IMR-90 (cell line): ENCODE measurements at regions not wholly inside any gene's neighbourhood (a gene's known extent, or its start where the extent isn't known, plus 50 kb on each side); places are given as distances from the start of the nearest gene placed in this dataset.

Source experiments
- ATAC-seq: fragments of 200-7000 bp; cut with Tn5 transposase; 2 replicates; pipeline ENCODE4 v1.9.1; 2020; ENCODE audit warnings: low read depth, mild to moderate bottlenecking, moderate library complexity
- BruUV-seq: library from RNA; stranded (reverse); fragments of 400-500 nt; replicated peaks from 2 replicates; lab custom pipeline; 2021; lab: Mats Ljungman, UMichigan
- CTCF ChIA-PET: fragments of 300-600 bp; formaldehyde crosslinking; extraction: SDS; loops from one replicate; lab custom pipeline; 2021; ENCODE audit warnings: antibody characterized with exemption; lab: Yijun Ruan, JAX
- POLR2A ChIA-PET: fragments of 300-600 bp; sonication (Branson Sonifier 250); formaldehyde crosslinking; loops from one replicate; lab custom pipeline; 2022; ENCODE audit warnings: antibody characterized with exemption; ENCODE audit not compliant: unreplicated experiment; lab: Charles Lee
- DNase-seq: peaks from one replicate; pipeline ENCODE4 v3.0.0; 2013
- H2AFZ ChIP-seq: replicated peaks from 2 replicates; pipeline ENCODE3; 2013; ENCODE audit warnings: low read length, mild to moderate bottlenecking; ENCODE audit not compliant: poor library complexity
- H2AK5ac ChIP-seq: 2 replicates; pipeline ENCODE4 v1.6.1; 2013; ENCODE audit warnings: low read depth, low read length, inconsistent platforms
- H2AK9ac ChIP-seq: replicated peaks from 2 replicates; pipeline ENCODE3; 2013; ENCODE audit warnings: mild to moderate bottlenecking, low read depth, low read length, moderate library complexity; ENCODE audit not compliant: poor library complexity
- H2BK120ac ChIP-seq: 2 replicates; pipeline ENCODE4 v1.6.1; 2013; ENCODE audit warnings: low read depth, low read length, inconsistent platforms
- H2BK15ac ChIP-seq: 3 replicates; pipeline ENCODE4 v1.6.1; 2013; ENCODE audit warnings: low read depth, low read length, inconsistent platforms
- H2BK20ac ChIP-seq: 2 replicates; pipeline ENCODE4 v1.6.1; 2013; ENCODE audit warnings: low read depth, mild to moderate bottlenecking, inconsistent platforms, low read length, moderate library complexity
- H2BK5ac ChIP-seq: 2 replicates; pipeline ENCODE4 v1.6.1; 2013; ENCODE audit warnings: mild to moderate bottlenecking, low read depth, low read length, inconsistent platforms; ENCODE audit not compliant: poor library complexity, severe bottlenecking
- H3K14ac ChIP-seq: replicated peaks from 2 replicates; pipeline ENCODE4 v1.6.1; 2013; ENCODE audit warnings: low read depth, low read length, inconsistent platforms
- H3K18ac ChIP-seq: 2 replicates; pipeline ENCODE4 v1.6.1; 2013; ENCODE audit warnings: low read depth, low read length, control low read depth
- H3K23ac ChIP-seq: 2 replicates; pipeline ENCODE4 v1.6.1; 2013; ENCODE audit warnings: low read depth, low read length, inconsistent platforms
- H3K27ac ChIP-seq: 2 replicates; pipeline ENCODE4 v1.5.1; 2013; ENCODE audit warnings: mild to moderate bottlenecking, control low read depth, low read length; ENCODE audit not compliant: insufficient read depth
- H3K27me3 ChIP-seq: 2 replicates; pipeline ENCODE4 v1.6.1; 2013; ENCODE audit warnings: low read length; ENCODE audit not compliant: control insufficient read depth, insufficient read depth
- H3K36me3 ChIP-seq: 2 replicates; pipeline ENCODE4 v1.6.1; 2013; ENCODE audit warnings: low read length, mixed read lengths; ENCODE audit not compliant: control insufficient read depth, insufficient read depth
- H3K4ac ChIP-seq: 2 replicates; pipeline ENCODE4 v1.6.1; 2013; ENCODE audit warnings: low read depth, low read length, inconsistent platforms
- H3K4me1 ChIP-seq: 2 replicates; pipeline ENCODE4 v1.6.1; 2013; ENCODE audit warnings: low read length, mixed read lengths; ENCODE audit not compliant: control insufficient read depth, insufficient read depth
- H3K4me2 ChIP-seq: 2 replicates; pipeline ENCODE4 v1.6.1; 2013; ENCODE audit warnings: low read depth, mild to moderate bottlenecking, control low read depth, low read length, moderate library complexity
- H3K4me3 ChIP-seq: 2 replicates; pipeline ENCODE4 v1.5.1; 2013; ENCODE audit warnings: low read depth, mild to moderate bottlenecking, control low read depth, low read length, moderate library complexity; ENCODE audit not compliant: insufficient read depth
- H3K56ac ChIP-seq: 2 replicates; pipeline ENCODE4 v1.6.1; 2013; ENCODE audit warnings: low read length, inconsistent platforms; ENCODE audit not compliant: insufficient read depth; ENCODE audit errors: extremely low read depth
- H3K79me1 ChIP-seq, 2 experiments: 2 replicates each; pipeline ENCODE4 v1.6.1; 2013; ENCODE audit warnings: low read length in 2 of 2, inconsistent platforms in 1 of 2, low read depth in 1 of 2
- H3K9ac ChIP-seq: 2 replicates; pipeline ENCODE4 v1.6.1; 2013; ENCODE audit warnings: low read depth, low read length, control low read depth
- H3K9me1 ChIP-seq: 2 replicates; pipeline ENCODE4 v1.6.1; 2013; ENCODE audit warnings: low read length, inconsistent platforms; ENCODE audit not compliant: insufficient read depth
- H3K9me3 ChIP-seq: 2 replicates; pipeline ENCODE4 v1.6.1; 2013; ENCODE audit warnings: low read length; ENCODE audit not compliant: control insufficient read depth, insufficient read depth
- H4K20me1 ChIP-seq: 2 replicates; pipeline ENCODE4 v1.6.1; 2013; ENCODE audit warnings: low read length, inconsistent platforms; ENCODE audit not compliant: insufficient read depth
- H4K5ac ChIP-seq: 2 replicates; pipeline ENCODE4 v1.6.1; 2013; ENCODE audit warnings: mild to moderate bottlenecking, low read depth, low read length, control low read depth
- H4K8ac ChIP-seq, 2 experiments: 2 replicates each; pipeline ENCODE4 v1.6.1; 2013; ENCODE audit warnings: low read depth in 2 of 2, low read length in 2 of 2, control low read depth in 1 of 2, inconsistent platforms in 1 of 2
- H4K91ac ChIP-seq: 2 replicates; pipeline ENCODE4 v1.6.1; 2013; ENCODE audit warnings: low read depth, low read length, inconsistent platforms; ENCODE audit not compliant: insufficient read depth
- BHLHE40 ChIP-seq: fragments of 150-350 bp; IDR thresholded peaks from 2 replicates; pipeline ENCODE4 v1.6.1; 2016; ENCODE audit warnings: mild to moderate bottlenecking, low read depth, low read length
- CEBPB ChIP-seq: IDR thresholded peaks from 2 replicates; pipeline ENCODE4 v1.6.1; 2012; ENCODE audit warnings: low read depth, low read length, improper control_type of control experiment
- CHD1 ChIP-seq: IDR thresholded peaks from 2 replicates; pipeline ENCODE4 v1.6.1; 2012; ENCODE audit warnings: low read depth, low read length, improper control_type of control experiment
- CTCF ChIP-seq: conservative IDR thresholded peaks from 2 replicates; pipeline ENCODE4 v1.5.1; 2012; ENCODE audit warnings: mild to moderate bottlenecking, low read depth, low read length, improper control_type of control experiment
- FOS ChIP-seq: fragments of 150-350 bp; IDR thresholded peaks from 2 replicates; pipeline ENCODE4 v1.6.1; 2016; ENCODE audit warnings: low read depth, low read length
- MAFK ChIP-seq: IDR thresholded peaks from 2 replicates; pipeline ENCODE4 v1.6.1; 2012; ENCODE audit warnings: low read depth, low read length, improper control_type of control experiment
- MAZ ChIP-seq: IDR thresholded peaks from 2 replicates; pipeline ENCODE4 v1.6.1; 2012; ENCODE audit warnings: low read depth, mild to moderate bottlenecking, low read length, improper control_type of control experiment, moderate library complexity, borderline replicate concordance
- MXI1 ChIP-seq: IDR thresholded peaks from 2 replicates; pipeline ENCODE4 v1.6.1; 2012; ENCODE audit warnings: low read depth, mild to moderate bottlenecking, low read length, moderate library complexity, borderline replicate concordance
- NFE2L2 ChIP-seq: fragments of 150-350 bp; IDR thresholded peaks from 2 replicates; pipeline ENCODE4 v1.6.1; 2016; ENCODE audit warnings: low read depth, mild to moderate bottlenecking, low read length
- POLR2A ChIP-seq: IDR thresholded peaks from 2 replicates; pipeline ENCODE4 v1.6.1; 2012; ENCODE audit warnings: mild to moderate bottlenecking, low read depth, low read length
- RAD21 ChIP-seq: IDR thresholded peaks from 2 replicates; pipeline ENCODE4 v1.6.1; 2012; ENCODE audit warnings: low read length, improper control_type of control experiment
- RCOR1 ChIP-seq: IDR thresholded peaks from 2 replicates; pipeline ENCODE4 v1.6.1; 2012; ENCODE audit warnings: mild to moderate bottlenecking, low read length, improper control_type of control experiment; ENCODE audit not compliant: insufficient replicate concordance
- RFX5 ChIP-seq: IDR thresholded peaks from 2 replicates; pipeline ENCODE4 v1.8.0; 2012; ENCODE audit warnings: low read depth, mild to moderate bottlenecking, low read length, moderate library complexity
- SMC3 ChIP-seq: fragments of 150-350 bp; IDR thresholded peaks from 2 replicates; pipeline ENCODE4 v1.6.1; 2016; ENCODE audit warnings: low read depth, mild to moderate bottlenecking, antibody characterized with exemption, low read length, moderate library complexity
- WGBS, 2 experiments: methylation state at CpG; one replicate each; pipeline versions ENCODE4 v1.1.5 to v1.1.7; 2013; ENCODE audit warnings: missing lambda C conversion rate in 2 of 2; ENCODE audit not compliant: insufficient read length in 1 of 2; ENCODE audit errors: extremely low coverage in 2 of 2; 5-methylcytosine and 5-hydroxymethylcytosine counted together
- dilution Hi-C: fragments of 300-500 bp; cut with HindIII; formaldehyde crosslinking; loops from one replicate; pipeline ENCODE4 v1.14.3; 2018; ENCODE audit warnings: low sequenced_read_pairs; ENCODE audit not compliant: unreplicated experiment
- in situ Hi-C: fragments of 300-500 bp; cut with MboI; formaldehyde crosslinking; loops from 3 replicates; pipeline ENCODE4 v1.14.3; 2019; ENCODE audit warnings: low sequenced_read_pairs, inconsistent platforms, mixed read lengths
- intact Hi-C: fragments of 100-400 bp; cut with micrococcal nuclease; formaldehyde crosslinking; loops from 2 replicates; pipeline ENCODE4 v1.10.0; 2022
- TF ChIP-seq, protein P1 (sequence below): fragments of 150-350 bp; IDR thresholded peaks from 2 replicates; pipeline ENCODE4 v1.6.1; 2017; ENCODE audit warnings: mild to moderate bottlenecking, antibody characterized with exemption, low read length, low read depth
- TF ChIP-seq, protein P2 (sequence below): fragments of 150-350 bp; IDR thresholded peaks from 2 replicates; pipeline ENCODE4 v1.6.1; 2016; ENCODE audit warnings: low read depth, mild to moderate bottlenecking, low read length, moderate library complexity, borderline replicate concordance

DNA sequence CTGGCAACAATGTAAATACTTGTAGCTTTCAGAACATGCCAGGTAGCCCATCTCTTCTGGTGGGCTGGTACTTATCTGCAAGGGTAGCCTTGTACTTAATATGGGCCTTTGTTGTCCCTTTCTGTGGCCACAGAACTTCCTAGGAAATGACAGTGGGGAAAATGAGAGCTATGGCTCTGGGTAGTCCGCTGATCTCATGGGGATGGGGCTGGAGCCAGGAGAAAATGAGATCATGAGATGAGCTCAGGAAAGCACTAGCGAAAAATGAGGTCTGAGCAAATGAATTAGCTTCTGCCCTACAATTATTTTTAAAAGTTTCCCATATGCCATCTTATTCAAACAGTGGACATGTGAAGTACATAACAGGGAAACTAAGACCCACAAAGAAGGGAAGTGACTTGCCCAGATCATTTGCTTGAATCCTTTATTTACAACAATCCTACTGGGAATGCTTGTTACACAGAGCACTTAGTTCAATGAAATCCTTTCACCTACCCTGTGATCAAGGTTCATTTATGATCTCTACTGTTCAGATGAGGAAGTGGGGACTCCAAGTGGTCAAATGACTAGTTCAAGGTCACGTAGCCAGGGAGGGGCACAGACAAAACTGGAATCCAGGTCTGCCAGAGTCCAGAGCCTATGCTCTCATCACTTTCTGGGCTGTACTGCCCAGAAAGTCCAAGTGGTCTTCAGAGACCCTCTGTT lies 87.1 kb downstream of the PTPRS start:
- TSS peak; percentile 10 for BruUV-seq
- dilution Hi-C loops, result no loop called here
- no peak overlapping the region for H3K56ac ChIP-seq
- H2AK5ac ChIP-seq, result no peak overlapping the region
- peak; percentile 44 for DNase-seq
- H3K79me1 ChIP-seq, result no peaks in the 10 kb centered on the region; a peak in 1 of 4 replicates
- no peak overlapping the region for H3K27ac ChIP-seq
- intact Hi-C loops, result no loop called here
- H3K4me3 ChIP-seq, result no peak overlapping the region
- H3K18ac ChIP-seq, result no peak overlapping the region
- peaks cover 25% of the 10 kb centered on the region for H3K9me3 ChIP-seq
- no peak overlapping the region for H3K23ac ChIP-seq
- no peak overlapping the region for H3K9ac ChIP-seq
- in situ Hi-C loops, result no loop called here
- H2BK20ac ChIP-seq, result no peak overlapping the region
- H3K4me1 ChIP-seq, result no peaks in the 10 kb centered on the region
- no peak overlapping the region for H3K4me2 ChIP-seq
- H3K14ac ChIP-seq, result no peak overlapping the region
- H2BK15ac ChIP-seq, result no peak overlapping the region
- TF ChIP-seq CTCF (no peak), RFX5 (no peak), RAD21 (no peak), CHD1 (no peak), BHLHE40 (no peak), NFE2L2 (no peak), FOS (no peak), SMC3 (no peak), MAFK (no peak), CEBPB (no peak), POLR2A (no peak), MAZ (no peak), MXI1 (no peak), RCOR1 (no peak)
- TF ChIP-seq, protein P1, sequence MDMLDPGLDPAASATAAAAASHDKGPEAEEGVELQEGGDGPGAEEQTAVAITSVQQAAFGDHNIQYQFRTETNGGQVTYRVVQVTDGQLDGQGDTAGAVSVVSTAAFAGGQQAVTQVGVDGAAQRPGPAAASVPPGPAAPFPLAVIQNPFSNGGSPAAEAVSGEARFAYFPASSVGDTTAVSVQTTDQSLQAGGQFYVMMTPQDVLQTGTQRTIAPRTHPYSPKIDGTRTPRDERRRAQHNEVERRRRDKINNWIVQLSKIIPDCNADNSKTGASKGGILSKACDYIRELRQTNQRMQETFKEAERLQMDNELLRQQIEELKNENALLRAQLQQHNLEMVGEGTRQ, result no peak
- TF ChIP-seq, protein P2, sequence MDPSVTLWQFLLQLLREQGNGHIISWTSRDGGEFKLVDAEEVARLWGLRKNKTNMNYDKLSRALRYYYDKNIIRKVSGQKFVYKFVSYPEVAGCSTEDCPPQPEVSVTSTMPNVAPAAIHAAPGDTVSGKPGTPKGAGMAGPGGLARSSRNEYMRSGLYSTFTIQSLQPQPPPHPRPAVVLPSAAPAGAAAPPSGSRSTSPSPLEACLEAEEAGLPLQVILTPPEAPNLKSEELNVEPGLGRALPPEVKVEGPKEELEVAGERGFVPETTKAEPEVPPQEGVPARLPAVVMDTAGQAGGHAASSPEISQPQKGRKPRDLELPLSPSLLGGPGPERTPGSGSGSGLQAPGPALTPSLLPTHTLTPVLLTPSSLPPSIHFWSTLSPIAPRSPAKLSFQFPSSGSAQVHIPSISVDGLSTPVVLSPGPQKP, result no peak
- H2AFZ ChIP-seq, result no peak overlapping the region
- peak; percentile 40; the same call in 1 of the 2 replicates for ATAC-seq
- no peak overlapping the region for H4K5ac ChIP-seq
- no peak overlapping the region for H2BK5ac ChIP-seq
- H3K9me1 ChIP-seq, result no peaks in the 10 kb centered on the region
- H2AK9ac ChIP-seq, result no peak overlapping the region
- peaks cover 44% of the 10 kb centered on the region for H3K36me3 ChIP-seq
- WGBS, 2 experiments, result no CpG with 5 or more reads among the region's 3 CpGs
- no peak overlapping the region for H3K4ac ChIP-seq
- H4K20me1 ChIP-seq, result no peaks in the 10 kb centered on the region
- no peak overlapping the region for H4K91ac ChIP-seq
- H2BK120ac ChIP-seq, result no peak overlapping the region
- CTCF ChIA-PET, result interaction anchor here (0.7 kb wide), 1 partner anchor 21 kb away, joined by 3 read pairs; no protein-coding TSS in a partner anchor
- H4K8ac ChIP-seq, result no peak overlapping the region
- POLR2A ChIA-PET, result no interaction called here
- no peaks in the 10 kb centered on the region for H3K27me3 ChIP-seq
